ENCODE measurements at regions not wholly inside any gene's neighbourhood (a gene's known extent, or its start where the extent isn't known, plus 50 kb on each side); places are given as distances from the start of the nearest gene placed in this dataset.

GRCh38 chr3:104388619-104389018 lies 978.1 kb upstream of the ALCAM start:
- RAD21 ChIA-PET (ENCODE audit: unreplicated experiment): no interaction called here
- intact Hi-C loops (cut with micrococcal nuclease; ENCODE audit: unreplicated experiment) (no loop called here), in situ Hi-C loops (cut with MboI) (no loop called here)
- SMC1A ChIA-PET (ENCODE audit: uncharacterized antibody, unreplicated experiment): no interaction called here
- POLR2A ChIA-PET: no interaction called here
- H3K27me3 ChIP-seq (replicated peaks in 1 of 2; ENCODE audit: control insufficient read depth in 2 of 2, insufficient read depth in 2 of 2, low read length in 1 of 2): no peaks in the 10 kb centered on the region
- CTCF ChIA-PET: no interaction called here
- H3K4me3 ChIP-seq: no peak overlapping the region
- no peak for FAIRE-seq
- H3K9ac ChIP-seq (ENCODE audit: control insufficient read depth, insufficient read depth, low read length): no peak overlapping the region
- no peaks in the 10 kb centered on the region for H4K20me1 ChIP-seq (ENCODE audit: control insufficient read depth, insufficient read depth)
- ATAC-seq: no peak
- H3K79me2 ChIP-seq (ENCODE audit: control insufficient read depth, insufficient read depth, low read length): no peaks in the 10 kb centered on the region
- H3K9me3 ChIP-seq (replicated peaks; ENCODE audit: control insufficient read depth, insufficient read depth, low read length): no peaks in the 10 kb centered on the region
- no peaks in the 10 kb centered on the region for H3K4me1 ChIP-seq (ENCODE audit: control insufficient read depth, insufficient read depth, low read length)
- no peak overlapping the region for H3K27ac ChIP-seq (ENCODE audit: control insufficient read depth, insufficient read depth)
- BruUV-seq (replicated peaks): no TSS peak
- DNase-seq (ENCODE audit: low read depth, low spot score): no peak
- H3K36me3 ChIP-seq (ENCODE audit: control insufficient read depth in 2 of 2, insufficient read depth in 2 of 2, low read length in 1 of 2): no peaks in the 10 kb centered on the region
- no peak overlapping the region for H3K4me2 ChIP-seq (ENCODE audit: control insufficient read depth, insufficient read depth)
- H2AFZ ChIP-seq (ENCODE audit: control insufficient read depth, low read depth, low read length): no peak overlapping the region
- TF ChIP-seq ZZZ3 (IDR thresholded peaks at IDR 0.05; ENCODE audit: control insufficient read depth, insufficient read length, low read depth) (no peak), MXI1 (IDR thresholded peaks at IDR 0.05; ENCODE audit: low read depth, low read length) (no peak), HDAC2 (IDR thresholded peaks at IDR 0.05) (no peak), CREB1 (IDR thresholded peaks at IDR 0.05; ENCODE audit: low read depth) (no peak), NR2F1 (conservative IDR thresholded peaks at IDR 0.05) (no peak), TAF1 (IDR thresholded peaks at IDR 0.05; ENCODE audit: borderline replicate concordance, low read depth, low read length) (no peak), SUZ12 (IDR thresholded peaks at IDR 0.05; ENCODE audit: unreplicated experiment) (no peak), NFYA (IDR thresholded peaks at IDR 0.05; ENCODE audit: borderline replicate concordance, low read depth, low read length) (no peak), SRF (IDR thresholded peaks at IDR 0.05; ENCODE audit: low read depth in 2 of 2, low read length in 2 of 2) (no peak), ELK1 (IDR thresholded peaks at IDR 0.05; ENCODE audit: low read depth, low read length) (no peak), CBX5 (IDR thresholded peaks at IDR 0.05; ENCODE audit: low read depth) (no peak), ESRRA (IDR thresholded peaks at IDR 0.05; ENCODE audit: low read length) (no peak), KAT2A (conservative IDR thresholded peaks at IDR 0.05; ENCODE audit: control insufficient read depth, low read depth, low read length) (no peak), USF1 (IDR thresholded peaks at IDR 0.05; ENCODE audit: borderline replicate concordance, extremely low read length, insufficient read depth, low read depth, low read length) (no peak), RUNX3 (IDR thresholded peaks at IDR 0.05; ENCODE audit: low read length) (no peak), CEBPZ (IDR thresholded peaks at IDR 0.05; ENCODE audit: low read depth, low read length) (no peak), ZBTB40 (IDR thresholded peaks at IDR 0.05; ENCODE audit: borderline replicate concordance) (no peak)
